GM19463 (cell line): ENCODE measurements at regions not wholly inside any gene's neighbourhood (a gene's known extent, or its start where the extent isn't known, plus 50 kb on each side); places are given as distances from the start of the nearest gene placed in this dataset.
"Not testable (repeated sequence)": the region's sequence is repeated elsewhere in the genome, so short reads cannot be mapped to it uniquely, and the experiment has no call there.

ENCODE experiments used
- ATAC-seq: cut with Tn5 transposase; IDR thresholded peaks from one replicate; pipeline ENCODE4 v1.9.1; 2021; ENCODE audit warnings: mild to moderate bottlenecking, moderate library complexity; ENCODE audit not compliant: unreplicated experiment

DNA sequence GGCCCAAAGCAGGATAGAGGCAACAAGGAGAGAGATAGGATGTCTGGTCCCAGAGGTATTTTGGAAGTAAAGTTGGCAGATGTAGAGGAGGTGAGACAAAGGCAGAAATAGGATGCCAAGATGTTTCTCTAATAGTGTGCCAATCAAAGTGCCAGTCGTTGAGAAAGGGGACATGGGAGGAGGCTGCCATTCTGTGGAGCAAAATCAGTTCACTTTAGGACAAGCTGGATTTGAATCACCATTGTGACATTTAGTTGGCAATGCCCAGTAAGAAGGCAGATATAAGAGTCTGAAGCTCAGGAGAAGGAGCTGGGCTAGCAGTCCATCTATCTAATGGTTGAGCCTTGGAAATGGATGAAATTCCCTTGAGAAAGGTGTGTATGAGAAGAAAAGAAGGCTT, 53.8 kb downstream of the ADRB2 start:
- no peak for ATAC-seq

DNA sequence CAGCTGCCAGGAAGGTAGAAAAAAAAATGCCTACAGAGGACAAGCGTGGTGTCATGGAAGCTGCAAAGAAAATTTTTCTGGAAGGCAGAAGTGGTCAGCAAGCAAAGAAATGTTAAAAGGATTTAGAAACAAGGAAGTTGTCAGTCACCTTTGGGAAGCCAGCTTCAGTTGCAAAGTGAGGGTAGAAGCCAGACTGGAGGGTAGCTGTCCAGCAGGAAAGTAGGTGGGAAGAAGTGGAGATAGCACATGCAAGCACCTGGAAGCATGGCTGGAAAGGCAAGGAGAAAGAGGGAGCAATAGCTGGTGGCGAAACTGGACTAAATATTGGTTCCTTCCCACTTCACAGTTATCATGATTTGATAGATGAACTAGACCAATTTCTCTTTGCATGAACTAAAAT, 54.3 kb downstream of the ADRB2 start:
- ATAC-seq = no peak

- ATAC-seq = no peak
Observed at GRCh38 chr5:148882332-148882731, 55.9 kb downstream of the ADRB2 start.

DNA sequence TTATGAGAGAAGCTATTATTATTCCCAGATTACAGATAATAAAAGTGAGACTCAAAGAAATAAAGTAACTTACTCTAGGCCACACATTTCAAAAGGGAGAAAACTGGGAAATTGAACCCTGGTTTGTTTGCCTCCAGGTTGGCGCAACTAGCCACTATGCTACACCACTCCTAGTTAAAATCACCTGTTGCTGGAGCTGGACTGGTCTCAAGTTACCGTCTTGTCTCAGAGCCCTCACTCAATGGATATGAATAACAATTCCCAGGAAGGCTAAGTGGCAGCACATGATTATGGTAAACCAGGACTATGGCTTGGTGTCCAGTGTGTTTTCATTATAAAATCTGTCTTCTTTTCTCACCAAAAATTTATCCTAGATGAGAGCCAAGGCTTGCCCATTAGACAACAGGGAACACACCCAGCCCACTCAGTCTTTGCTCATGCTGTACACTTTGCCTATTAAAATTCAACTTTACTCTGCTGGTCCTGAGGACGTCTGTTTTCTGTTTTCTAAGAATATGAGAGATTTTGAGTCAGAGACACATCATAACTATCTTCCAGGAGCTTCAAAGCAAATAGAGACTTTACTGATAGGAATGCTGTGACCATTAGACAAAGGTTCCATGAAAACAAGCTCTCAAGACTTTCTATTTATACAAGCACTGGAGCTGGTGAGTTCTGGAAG, 58.1 kb downstream of the ADRB2 start:
- ATAC-seq = no peak

DNA sequence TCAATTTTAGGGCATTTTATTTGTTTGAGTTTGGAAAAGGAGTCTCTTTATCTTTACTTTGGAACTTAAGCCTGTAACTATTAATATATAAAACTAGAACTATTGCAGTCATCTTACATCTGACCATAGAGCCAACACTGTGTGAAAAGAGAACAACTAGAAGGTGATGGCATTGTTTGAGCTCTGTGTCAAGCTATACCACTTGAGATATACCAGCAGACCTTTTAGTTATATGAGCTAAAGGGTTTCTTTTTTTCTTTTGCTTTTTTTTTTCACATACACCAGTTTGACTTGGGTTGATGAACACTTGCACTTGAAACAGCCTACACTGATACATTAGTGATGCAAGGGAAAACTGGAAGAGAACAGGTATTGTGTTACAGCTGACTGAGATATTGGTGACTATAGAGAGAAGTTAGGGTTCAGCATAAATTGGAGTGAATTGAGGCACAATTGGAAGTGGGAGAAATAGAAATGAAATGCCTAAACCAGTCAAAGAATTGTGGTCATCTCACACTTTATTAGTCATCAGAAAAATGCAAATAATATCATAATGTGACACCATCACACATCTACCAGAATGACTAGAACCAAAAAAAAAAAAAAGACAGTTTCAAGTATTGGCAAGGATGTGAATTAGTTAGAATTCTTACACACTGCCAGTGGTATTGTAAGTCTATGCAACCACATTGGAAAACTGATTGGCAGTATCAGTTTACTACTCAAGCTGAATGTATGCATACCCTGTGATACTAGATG, 60.9 kb downstream of the ADRB2 start:
- ATAC-seq = peak; percentile 63

- ATAC-seq = not testable (repeated sequence)
Observed at GRCh38 chr5:148889936-148890335, 63.5 kb downstream of the ADRB2 start.

GRCh38 chr5:148895441-148895840, 69.0 kb downstream of the ADRB2 start:
- ATAC-seq = not testable (repeated sequence)

- ATAC-seq = no peak
Observed at GRCh38 chr5:148897842-148898241, 71.4 kb downstream of the ADRB2 start.

DNA sequence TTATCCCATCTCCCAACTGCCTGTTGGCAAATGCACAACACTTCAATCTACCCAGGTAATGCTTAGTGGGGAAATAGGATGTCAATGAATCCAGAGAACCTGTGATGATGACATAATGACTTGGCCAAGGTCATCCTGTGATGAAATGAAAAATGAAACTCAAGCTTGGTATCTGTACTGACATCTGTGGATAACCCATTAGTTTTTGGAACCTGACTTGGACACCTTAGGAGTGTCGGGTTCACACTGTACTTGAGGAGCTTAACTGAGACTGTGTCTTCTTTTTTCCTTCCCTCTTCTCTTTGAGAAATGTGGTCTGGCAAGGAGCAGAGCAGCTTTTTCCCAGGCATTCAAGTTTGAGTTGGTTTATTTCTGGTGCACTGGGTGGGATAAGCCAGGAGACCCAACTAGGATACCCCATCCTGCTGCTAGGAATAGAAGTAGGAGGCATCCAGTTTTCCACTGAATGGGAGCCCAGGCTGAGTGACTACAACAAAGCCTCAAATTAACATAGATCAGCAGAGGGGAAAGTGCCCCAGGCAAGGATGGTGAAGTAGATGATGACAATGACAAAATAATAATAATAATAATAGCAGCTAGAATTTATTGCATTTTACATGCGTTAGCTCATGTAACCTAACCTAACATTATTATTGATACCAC, 72.1 kb downstream of the ADRB2 start:
- ATAC-seq = no peak

DNA sequence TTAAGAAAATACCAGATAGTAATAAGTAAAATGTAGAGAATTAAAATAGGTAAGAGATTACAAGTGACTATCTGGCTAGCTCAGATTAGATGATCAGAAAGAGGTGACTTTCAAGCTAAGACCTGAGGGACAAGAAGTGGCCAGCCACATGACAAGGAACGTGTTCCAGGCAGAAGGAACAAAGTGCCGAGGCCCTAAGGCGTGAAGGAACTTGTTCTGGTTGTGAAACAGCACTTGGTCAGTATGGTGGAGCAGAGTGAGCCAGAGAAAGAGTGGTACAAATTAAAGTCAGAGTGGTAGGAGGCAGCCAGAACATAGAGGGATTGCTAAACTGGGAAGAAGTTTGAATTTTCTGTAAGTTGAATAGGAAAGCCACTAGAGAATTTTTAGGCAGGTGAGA, 73.6 kb downstream of the ADRB2 start:
- no peak for ATAC-seq

GRCh38 chr5:148902478-148902877, 76.1 kb downstream of the ADRB2 start:
- ATAC-seq = no peak

- no peak for ATAC-seq
Observed at GRCh38 chr5:148903587-148903986, 77.2 kb downstream of the ADRB2 start.

DNA sequence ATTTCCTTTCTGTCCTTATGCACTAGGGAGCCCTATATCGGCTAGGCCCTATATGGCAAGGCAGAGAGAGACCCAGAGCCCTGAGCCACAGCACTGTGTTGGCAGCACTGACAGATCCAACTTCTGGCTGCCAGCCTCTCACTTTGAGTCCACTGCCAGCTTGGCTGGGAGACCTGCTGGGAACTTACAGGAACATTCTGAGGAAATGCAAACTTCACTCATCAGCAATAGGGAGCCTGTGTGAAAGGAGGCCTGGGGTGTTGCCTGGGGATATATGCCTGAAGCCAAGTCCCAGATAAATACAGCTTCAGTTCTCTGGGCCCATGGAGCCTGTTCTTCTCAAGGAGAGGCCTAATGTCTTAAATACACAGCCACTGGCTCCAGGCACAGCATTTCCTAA, 78.0 kb downstream of the ADRB2 start:
- ATAC-seq = no peak

- ATAC-seq = no peak
Observed at GRCh38 chr5:148905541-148905940, 79.1 kb downstream of the ADRB2 start.

DNA sequence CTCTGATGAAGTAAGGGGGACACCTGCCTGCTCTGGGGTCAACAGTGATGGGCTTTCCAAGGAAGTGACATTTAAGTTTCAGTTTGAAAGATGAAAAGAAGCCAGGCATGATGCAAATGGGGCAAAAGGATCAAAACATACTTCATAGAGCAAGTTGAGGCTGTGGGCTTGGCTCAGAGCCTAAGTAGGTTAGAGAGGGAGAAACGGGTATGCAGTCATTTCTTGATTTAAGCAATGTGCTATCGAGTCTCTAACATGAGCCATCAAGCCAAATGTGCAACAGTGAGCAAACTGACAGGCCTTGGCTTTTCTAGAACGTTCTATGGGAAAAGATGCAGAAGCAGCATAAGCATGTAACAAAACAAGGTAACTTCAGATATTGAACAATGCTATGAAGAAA, 80.6 kb downstream of the ADRB2 start:
- no peak for ATAC-seq

DNA sequence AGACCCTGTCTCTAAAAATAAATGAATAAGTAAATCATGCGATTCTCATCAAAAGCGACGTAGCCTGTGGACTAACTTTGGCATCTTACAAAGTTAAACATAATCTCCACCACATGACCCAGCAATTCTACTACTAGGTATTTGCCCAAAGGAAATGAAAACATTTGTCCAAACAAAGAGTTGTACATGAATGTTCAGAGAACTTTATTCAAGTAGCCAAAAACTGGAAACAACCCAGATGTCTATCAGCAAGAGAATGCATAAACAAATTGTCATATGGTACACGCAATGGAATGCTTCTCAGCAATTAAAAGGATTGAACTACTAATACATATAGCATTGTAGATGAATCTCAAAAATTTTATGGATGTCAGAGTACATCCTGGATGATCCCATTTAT, 82.6 kb downstream of the ADRB2 start:
- no peak for ATAC-seq

GRCh38 chr5:148909766-148910165, 83.4 kb downstream of the ADRB2 start:
- no peak for ATAC-seq

GRCh38 chr5:148910216-148910615, 83.8 kb downstream of the ADRB2 start:
- no peak for ATAC-seq

GRCh38 chr5:148910686-148911361, 84.4 kb downstream of the ADRB2 start:
- no peak for ATAC-seq

- no peak for ATAC-seq
Observed at GRCh38 chr5:148911386-148911785, 85.0 kb downstream of the ADRB2 start.

DNA sequence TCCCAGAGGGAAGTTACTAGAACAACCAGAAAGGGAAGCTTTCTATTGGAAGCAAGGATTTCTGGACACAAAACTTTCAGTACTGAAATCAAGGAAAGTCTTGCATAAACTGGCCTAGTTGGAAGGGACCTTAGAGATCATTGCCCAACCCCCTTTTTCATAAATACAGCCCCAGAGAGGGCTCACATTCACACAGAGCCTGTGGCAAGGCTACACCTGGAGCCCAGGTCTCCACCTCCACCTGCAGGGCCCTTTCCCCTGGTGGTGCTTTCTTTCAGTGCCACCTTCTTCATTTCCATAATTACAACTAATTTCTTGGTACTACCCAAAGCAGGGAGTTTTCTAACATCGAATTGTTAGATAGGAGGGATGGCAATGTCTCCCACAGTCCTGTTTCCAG, 85.7 kb downstream of the ADRB2 start:
- no peak for ATAC-seq
